ENCODE measurements at regions not wholly inside any gene's neighbourhood (a gene's known extent, or its start where the extent isn't known, plus 50 kb on each side); places are given as distances from the start of the nearest gene placed in this dataset.

DNA sequence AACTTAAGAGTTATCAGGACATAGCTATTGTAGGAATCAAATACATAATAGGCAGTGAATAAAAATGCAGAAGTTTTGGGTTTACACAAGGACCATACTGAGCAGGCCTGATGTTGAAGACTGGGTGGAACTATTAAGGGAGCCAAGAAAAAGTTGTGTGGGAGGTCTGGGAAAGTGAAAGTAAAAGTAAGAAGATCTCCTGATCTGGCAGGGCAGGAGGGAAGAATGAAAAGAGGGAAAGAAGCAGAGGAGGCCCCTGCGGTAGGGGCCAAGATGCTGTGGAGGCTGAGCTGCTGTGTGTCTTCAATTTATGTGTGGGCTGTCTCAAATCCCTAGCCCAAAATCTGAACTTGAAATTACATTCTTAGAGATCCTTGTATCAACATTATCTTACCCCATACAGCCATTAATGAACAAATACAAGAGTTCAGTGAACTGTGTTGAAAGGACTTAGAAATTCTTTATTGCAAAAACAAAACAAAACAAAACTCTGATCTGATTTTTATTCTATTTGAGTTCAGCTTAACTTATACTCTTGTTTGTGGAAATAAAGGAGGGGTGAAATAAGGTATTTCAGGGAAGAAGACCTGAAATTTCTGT lies 1183.8 kb downstream of the HACE1 start:
- TF ChIP-seq, protein P1, sequence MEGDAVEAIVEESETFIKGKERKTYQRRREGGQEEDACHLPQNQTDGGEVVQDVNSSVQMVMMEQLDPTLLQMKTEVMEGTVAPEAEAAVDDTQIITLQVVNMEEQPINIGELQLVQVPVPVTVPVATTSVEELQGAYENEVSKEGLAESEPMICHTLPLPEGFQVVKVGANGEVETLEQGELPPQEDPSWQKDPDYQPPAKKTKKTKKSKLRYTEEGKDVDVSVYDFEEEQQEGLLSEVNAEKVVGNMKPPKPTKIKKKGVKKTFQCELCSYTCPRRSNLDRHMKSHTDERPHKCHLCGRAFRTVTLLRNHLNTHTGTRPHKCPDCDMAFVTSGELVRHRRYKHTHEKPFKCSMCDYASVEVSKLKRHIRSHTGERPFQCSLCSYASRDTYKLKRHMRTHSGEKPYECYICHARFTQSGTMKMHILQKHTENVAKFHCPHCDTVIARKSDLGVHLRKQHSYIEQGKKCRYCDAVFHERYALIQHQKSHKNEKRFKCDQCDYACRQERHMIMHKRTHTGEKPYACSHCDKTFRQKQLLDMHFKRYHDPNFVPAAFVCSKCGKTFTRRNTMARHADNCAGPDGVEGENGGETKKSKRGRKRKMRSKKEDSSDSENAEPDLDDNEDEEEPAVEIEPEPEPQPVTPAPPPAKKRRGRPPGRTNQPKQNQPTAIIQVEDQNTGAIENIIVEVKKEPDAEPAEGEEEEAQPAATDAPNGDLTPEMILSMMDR (IDR thresholded peaks at IDR 0.05) = no peak
- no peak for TF ChIP-seq POLR2AphosphoS5 (IDR thresholded peaks at IDR 0.05; ENCODE audit: insufficient read depth in 1 of 2, low read depth in 1 of 2)
- TF ChIP-seq POLR2A (IDR thresholded peaks at IDR 0.05) = no peak
